ENCODE measurements at regions not wholly inside any gene's neighbourhood (a gene's known extent, or its start where the extent isn't known, plus 50 kb on each side); places are given as distances from the start of the nearest gene placed in this dataset.

DNA sequence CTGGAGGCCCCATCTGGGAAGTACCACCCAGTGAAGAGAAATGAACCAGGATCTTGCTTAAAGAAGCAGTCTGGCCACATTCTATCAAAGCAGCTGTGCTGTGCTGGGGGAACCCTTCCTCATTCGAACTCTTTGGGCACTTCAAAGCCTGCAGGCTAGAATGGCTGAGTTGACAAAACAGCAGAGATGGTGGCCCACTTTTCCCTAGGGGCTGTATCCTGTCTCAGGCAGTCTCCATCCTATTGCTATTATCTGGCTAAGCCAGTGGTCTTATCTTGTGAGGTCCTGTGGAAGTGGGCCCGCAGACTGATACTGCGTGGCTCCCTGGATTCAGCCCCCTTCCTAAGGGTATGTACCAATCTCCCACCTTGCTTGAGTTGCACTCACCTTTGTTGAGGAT, 114.3 kb downstream of the VSIG4 start:
- Histone ChIP-seq H2BK20ac (ENCODE audit: low read length) (no peak overlapping the region), H3K79me2 (ENCODE audit: control insufficient read depth in 1 of 2, insufficient read depth in 2 of 2, low read length in 2 of 2) (no peaks in the 10 kb centered on the region), H2BK5ac (ENCODE audit: low read depth, low read length) (no peak overlapping the region), H2BK120ac (replicated peaks; ENCODE audit: low read depth, low read length) (no peak overlapping the region), H3K14ac (ENCODE audit: insufficient read length) (no peak overlapping the region), H3K36me3 (ENCODE audit: control insufficient read depth in 2 of 4, insufficient read depth in 4 of 4, low read length in 3 of 4) (no peaks in the 10 kb centered on the region), H3K27ac (ENCODE audit: low read depth, low read length) (no peak overlapping the region), H3K23me2 (ENCODE audit: low read depth, low read length) (no peaks in the 10 kb centered on the region), H3K56ac (replicated peaks; ENCODE audit: insufficient read length, low read depth, low read length) (no peak overlapping the region), H3K27me3 (replicated peaks in 1 of 4; ENCODE audit: control insufficient read depth in 3 of 4, extremely low read depth in 1 of 4, insufficient read depth in 3 of 4, low read length in 3 of 4) (no peaks in the 10 kb centered on the region), H3K79me1 (ENCODE audit: low read depth, low read length) (no peaks in the 10 kb centered on the region), H2BK12ac (ENCODE audit: low read depth, low read length) (no peak overlapping the region), H3K4me1 (replicated peaks in 1 of 4; ENCODE audit: control insufficient read depth in 3 of 4, insufficient read depth in 4 of 4, low read length in 3 of 4) (no peaks in the 10 kb centered on the region), H2AFZ (ENCODE audit: low read length) (no peak overlapping the region), H4K8ac (ENCODE audit: extremely low read depth, insufficient read depth, low read length) (no peak overlapping the region), H4K5ac (ENCODE audit: insufficient read length, low read depth, low read length) (no peak overlapping the region), H3K9ac (replicated peaks in 1 of 4; ENCODE audit: extremely low read depth in 1 of 4, low read depth in 3 of 4, low read length in 3 of 4) (no peak overlapping the region), H2BK15ac (ENCODE audit: low read length) (no peak overlapping the region), H3K23ac (ENCODE audit: insufficient read length) (no peak overlapping the region), H3K4me2 (ENCODE audit: insufficient read depth in 1 of 2, low read depth in 2 of 2, low read length in 2 of 2) (no peak overlapping the region), H4K91ac (replicated peaks; ENCODE audit: insufficient read length, low read length) (no peak overlapping the region), H3K4ac (replicated peaks; ENCODE audit: insufficient read length, low read depth, low read length) (no peak overlapping the region), H2AK5ac (ENCODE audit: low read depth, low read length) (no peak overlapping the region), H3K9me3 (ENCODE audit: insufficient read depth in 2 of 2, low read depth in 1 of 2, low read length in 1 of 2) (peaks cover 4 to 16% of the 10 kb centered on the region in 2 experiments; a peak in 1 of 4 replicates), H3K4me3 (ENCODE audit: extremely low read depth in 1 of 4, insufficient read depth in 2 of 4, low read depth in 3 of 4, low read length in 4 of 4) (no peak overlapping the region), H3K18ac (ENCODE audit: extremely low read depth, low read length) (no peak overlapping the region), H4K20me1 (replicated peaks in 1 of 2; ENCODE audit: control insufficient read depth in 1 of 2, insufficient read depth in 2 of 2, low read length in 2 of 2) (no peaks in the 10 kb centered on the region)
- FAIRE-seq (no peak), DNase-seq (ENCODE audit: low read depth in 1 of 2, low spot score in 2 of 2) (no peak)
- CTCF ChIA-PET (ENCODE audit: partially characterized antibody) = interaction anchor here (0.5 kb wide), 1 partner anchor 18 kb away, joined by 3 read pairs; no protein-coding TSS in a partner anchor
- POLR2A ChIA-PET (ENCODE audit: partially characterized antibody) = no interaction called here
- WGBS, 2 experiments (ENCODE audit: extremely low coverage in 1 of 2, insufficient coverage in 1 of 2, insufficient read length in 1 of 2, insufficient replicate concordance in 2 of 2, low coverage in 1 of 2, low lambda C conversion rate in 2 of 2, missing lambda C conversion rate in 1 of 2) = 100% methylated on average over 2 of the region's 3 CpGs; no CpG with 5 or more reads in 1 of the 2 experiments
- TF ChIP-seq ZNF274 (IDR thresholded peaks at IDR 0.05; ENCODE audit: borderline replicate concordance, extremely low read depth, low read length) (no peak), TBP (IDR thresholded peaks at IDR 0.05; ENCODE audit: low read depth, low read length) (no peak), TAF7 (optimal IDR thresholded peaks at IDR 0.05; ENCODE audit: borderline replicate concordance, low read depth, low read length) (no peak), CBX8 (IDR thresholded peaks at IDR 0.05; ENCODE audit: borderline replicate concordance, low read depth, low read length) (no peak)

Measured in H1 (cell line).